OCI-LY7 (cell line): ENCODE measurements at regions not wholly inside any gene's neighbourhood (a gene's known extent, or its start where the extent isn't known, plus 50 kb on each side); places are given as distances from the start of the nearest gene placed in this dataset.

Experiments used
- BruUV-seq: library from RNA; stranded (reverse); fragments of 400-500 nt; replicated peaks from 2 replicates; lab custom pipeline; 2021; lab: Mats Ljungman, UMichigan
- CTCF ChIA-PET: fragments of 300-600 bp; sonication (Branson Sonifier 250); formaldehyde crosslinking; loops from one replicate; lab custom pipeline; 2022; ENCODE audit warnings: antibody characterized with exemption; ENCODE audit not compliant: unreplicated experiment; lab: Charles Lee
- POLR2A ChIA-PET: fragments of 300-600 bp; sonication (Branson Sonifier 250); formaldehyde crosslinking; loops from one replicate; lab custom pipeline; 2022; ENCODE audit warnings: antibody characterized with exemption; lab: Charles Lee
- DNase-seq: peaks from one replicate; pipeline ENCODE4 v3.0.0-alpha.2; 2015; ENCODE audit warnings: low spot score
- H2AFZ ChIP-seq: fragments of 200-600 bp; sonication (generic), shearing (Covaris generic); 2 replicates; pipeline ENCODE4 v1.6.1; 2014; ENCODE audit warnings: mild to moderate bottlenecking, antibody characterized with exemption, low read length, moderate library complexity
- H3K27ac ChIP-seq: fragments of 200-600 bp; sonication (generic); 2 replicates; pipeline ENCODE4 v1.5.1; 2014; ENCODE audit warnings: mixed run types, low read depth, mild to moderate bottlenecking, moderate library complexity, low read length, inconsistent platforms; ENCODE audit not compliant: poor library complexity, severe bottlenecking
- H3K36me3 ChIP-seq: fragments of 200-600 bp; sonication (generic); 2 replicates; pipeline ENCODE4 v1.6.1; 2014; ENCODE audit warnings: mild to moderate bottlenecking, antibody characterized with exemption, low read length, moderate library complexity, mixed read lengths; ENCODE audit not compliant: insufficient read depth
- H3K4me1 ChIP-seq: fragments of 200-600 bp; sonication (generic); 2 replicates; pipeline ENCODE4 v1.5.1; 2014; ENCODE audit warnings: mild to moderate bottlenecking, low read length; ENCODE audit not compliant: insufficient read depth, poor library complexity, severe bottlenecking
- H3K4me2 ChIP-seq: fragments of 200-600 bp; sonication (generic); 2 replicates; pipeline ENCODE4 v1.6.1; 2014; ENCODE audit warnings: mild to moderate bottlenecking, low read length
- H3K4me3 ChIP-seq: fragments of 200-600 bp; sonication (generic); 2 replicates; pipeline ENCODE4 v1.5.1; 2014; ENCODE audit warnings: mild to moderate bottlenecking, low read depth, low read length; ENCODE audit not compliant: poor library complexity, severe bottlenecking
- H3K79me2 ChIP-seq: fragments of 200-600 bp; sonication (generic); 2 replicates; pipeline ENCODE4 v1.6.1; 2016; ENCODE audit warnings: low read depth, mild to moderate bottlenecking, low read length, moderate library complexity, mixed read lengths; ENCODE audit not compliant: insufficient read depth
- H3K9me2 ChIP-seq: fragments of 200-600 bp; sonication (generic); 2 replicates; pipeline ENCODE4 v1.6.1; 2016; ENCODE audit warnings: mild to moderate bottlenecking, low read length, mixed read lengths; ENCODE audit not compliant: insufficient read depth
- H3K9me3 ChIP-seq: fragments of 200-600 bp; sonication (generic); 2 replicates; pipeline ENCODE4 v1.6.1; 2014; ENCODE audit warnings: mild to moderate bottlenecking, mixed run types, low read length, mixed read lengths
- H4K20me1 ChIP-seq: fragments of 200-600 bp; sonication (generic); 2 replicates; pipeline ENCODE4 v1.6.1; 2014; ENCODE audit warnings: mild to moderate bottlenecking, antibody characterized with exemption, low read length, moderate library complexity, mixed read lengths; ENCODE audit not compliant: insufficient read depth
- EZH2phosphoT487 ChIP-seq: fragments of 200-600 bp; sonication (generic); IDR thresholded peaks from 2 replicates; pipeline ENCODE4 v1.6.1; 2018; ENCODE audit warnings: low read depth, borderline replicate concordance, mild to moderate bottlenecking, mixed run types, antibody characterized with exemption, low read length, moderate library complexity, mixed read lengths
- intact Hi-C: fragments of 100-400 bp; cut with micrococcal nuclease; formaldehyde crosslinking; loops from one replicate; pipeline ENCODE4 v1.10.0; 2022; ENCODE audit not compliant: unreplicated experiment
- TF ChIP-seq, protein P1 (sequence below): fragments of 200-600 bp; sonication (generic); conservative IDR thresholded peaks from 2 replicates; pipeline ENCODE4 v1.5.1; 2014; ENCODE audit warnings: mild to moderate bottlenecking, antibody characterized with exemption, low read length, moderate library complexity, mixed read lengths

DNA sequence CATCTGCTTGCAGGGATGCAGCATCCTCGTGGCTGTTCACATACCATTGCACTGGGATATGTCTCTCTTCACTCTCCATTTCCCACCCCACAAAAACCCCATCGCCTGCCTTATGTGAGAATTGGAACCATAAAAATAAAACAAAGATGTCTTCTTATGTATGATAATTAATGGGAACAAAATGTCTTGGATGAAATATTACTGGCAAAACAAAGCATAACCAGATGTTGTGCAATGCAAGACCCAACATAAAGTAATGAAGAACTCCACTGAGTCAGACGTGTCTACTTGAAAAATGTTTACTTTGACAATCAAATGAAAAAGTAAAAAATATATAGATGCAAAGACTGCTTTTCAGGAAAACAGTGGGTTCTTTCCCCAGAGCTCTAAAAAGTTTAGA, 611.3 kb upstream of the SYT4 start:
- Histone ChIP-seq H3K9me2 (no peaks in the 10 kb centered on the region), H3K4me3 (no peak overlapping the region), H3K9me3 (no peaks in the 10 kb centered on the region), H3K4me2 (no peak overlapping the region), H4K20me1 (no peaks in the 10 kb centered on the region), H3K36me3 (no peaks in the 10 kb centered on the region), H3K4me1 (no peaks in the 10 kb centered on the region), H3K79me2 (no peaks in the 10 kb centered on the region), H3K27ac (no peak overlapping the region), H2AFZ (no peak overlapping the region)
- DNase-seq: no peak
- BruUV-seq: no TSS peak
- ChIA-PET POLR2A (no interaction called here), CTCF (no interaction called here)
- intact Hi-C loops: no loop called here
- TF ChIP-seq EZH2phosphoT487: no peak
- TF ChIP-seq, protein P1, sequence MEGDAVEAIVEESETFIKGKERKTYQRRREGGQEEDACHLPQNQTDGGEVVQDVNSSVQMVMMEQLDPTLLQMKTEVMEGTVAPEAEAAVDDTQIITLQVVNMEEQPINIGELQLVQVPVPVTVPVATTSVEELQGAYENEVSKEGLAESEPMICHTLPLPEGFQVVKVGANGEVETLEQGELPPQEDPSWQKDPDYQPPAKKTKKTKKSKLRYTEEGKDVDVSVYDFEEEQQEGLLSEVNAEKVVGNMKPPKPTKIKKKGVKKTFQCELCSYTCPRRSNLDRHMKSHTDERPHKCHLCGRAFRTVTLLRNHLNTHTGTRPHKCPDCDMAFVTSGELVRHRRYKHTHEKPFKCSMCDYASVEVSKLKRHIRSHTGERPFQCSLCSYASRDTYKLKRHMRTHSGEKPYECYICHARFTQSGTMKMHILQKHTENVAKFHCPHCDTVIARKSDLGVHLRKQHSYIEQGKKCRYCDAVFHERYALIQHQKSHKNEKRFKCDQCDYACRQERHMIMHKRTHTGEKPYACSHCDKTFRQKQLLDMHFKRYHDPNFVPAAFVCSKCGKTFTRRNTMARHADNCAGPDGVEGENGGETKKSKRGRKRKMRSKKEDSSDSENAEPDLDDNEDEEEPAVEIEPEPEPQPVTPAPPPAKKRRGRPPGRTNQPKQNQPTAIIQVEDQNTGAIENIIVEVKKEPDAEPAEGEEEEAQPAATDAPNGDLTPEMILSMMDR: no peak

DNA sequence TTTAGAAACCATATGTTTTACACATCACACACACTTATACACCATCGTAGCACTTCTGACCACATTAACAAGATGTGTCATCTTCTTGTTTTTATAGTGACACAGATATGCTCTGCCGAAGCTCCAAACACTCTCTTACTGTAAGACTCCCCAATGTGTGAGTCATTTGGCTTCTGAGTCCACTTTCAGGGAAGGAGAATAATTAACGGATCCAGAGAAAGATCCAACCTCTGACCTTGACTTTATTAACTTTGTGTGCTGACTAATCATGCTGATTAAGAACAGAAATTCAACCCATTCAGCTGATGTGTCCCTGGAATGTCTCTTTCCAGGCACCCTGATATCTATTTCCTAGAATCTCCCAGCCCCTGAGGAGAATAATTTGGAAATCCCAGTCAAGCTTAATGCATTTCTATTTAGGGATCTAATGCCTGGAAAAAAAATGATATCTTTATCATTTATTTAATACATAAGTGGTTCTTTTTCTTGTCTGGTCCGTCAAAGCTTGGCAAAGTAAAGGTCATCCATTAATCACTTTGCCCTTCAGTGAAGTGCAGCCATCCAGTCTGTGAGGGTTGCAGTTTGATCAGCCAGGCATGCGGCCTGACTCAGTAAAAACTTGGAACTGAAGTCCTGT, 615.8 kb upstream of the SYT4 start:
- no TSS peak for BruUV-seq
- no peaks in the 10 kb centered on the region for H3K4me1 ChIP-seq
- H3K4me2 ChIP-seq: no peak overlapping the region
- no peaks in the 10 kb centered on the region for H3K9me2 ChIP-seq
- no peak overlapping the region for H2AFZ ChIP-seq
- ChIA-PET POLR2A (no interaction called here), CTCF (no interaction called here)
- H4K20me1 ChIP-seq: no peaks in the 10 kb centered on the region
- H3K27ac ChIP-seq: no peak overlapping the region
- no peak overlapping the region for H3K4me3 ChIP-seq
- intact Hi-C loops: no loop called here
- no peak for DNase-seq
- TF ChIP-seq, protein P1: no peak
- TF ChIP-seq EZH2phosphoT487: no peak
- H3K9me3 ChIP-seq: no peaks in the 10 kb centered on the region
- no peaks in the 10 kb centered on the region for H3K36me3 ChIP-seq
- H3K79me2 ChIP-seq: no peaks in the 10 kb centered on the region

DNA sequence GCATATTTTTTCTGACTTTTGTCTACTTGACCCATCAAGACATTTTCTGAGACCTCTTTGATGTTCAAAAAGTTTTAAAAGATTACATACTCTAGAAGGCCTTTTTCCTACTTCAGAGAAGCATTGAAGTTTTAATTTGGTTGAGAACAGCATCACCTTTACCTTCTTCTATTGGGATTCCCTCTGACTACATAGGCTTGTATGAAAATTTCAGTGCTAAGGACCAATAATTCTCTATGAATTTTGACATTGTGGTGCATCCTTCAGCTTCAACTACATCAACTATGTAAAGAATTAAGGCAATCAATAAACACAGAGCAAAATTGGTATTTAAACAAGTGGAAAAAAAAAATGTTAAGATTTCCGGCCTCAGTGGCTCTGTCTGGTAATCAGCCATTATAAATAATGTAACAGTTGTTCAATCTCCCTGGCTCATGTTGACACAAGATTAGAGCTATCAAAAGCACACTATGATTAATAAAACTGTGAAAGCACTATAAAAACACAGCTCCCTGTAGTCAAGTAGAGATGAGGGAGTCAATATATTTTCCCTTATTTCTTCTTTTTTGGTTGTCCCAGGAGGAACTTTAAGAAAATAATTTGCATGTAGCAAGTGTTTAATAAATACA, 627.0 kb upstream of the SYT4 start:
- no peak for TF ChIP-seq EZH2phosphoT487
- TF ChIP-seq, protein P1: no peak
- no TSS peak for BruUV-seq
- intact Hi-C loops: no loop called here
- no peak for DNase-seq
- H3K27ac ChIP-seq: no peak overlapping the region
- H3K9me3 ChIP-seq: no peaks in the 10 kb centered on the region
- no peaks in the 10 kb centered on the region for H4K20me1 ChIP-seq
- H3K4me1 ChIP-seq: no peaks in the 10 kb centered on the region
- no peaks in the 10 kb centered on the region for H3K79me2 ChIP-seq
- ChIA-PET POLR2A (no interaction called here), CTCF (no interaction called here)
- no peaks in the 10 kb centered on the region for H3K9me2 ChIP-seq
- no peaks in the 10 kb centered on the region for H3K36me3 ChIP-seq
- no peak overlapping the region for H2AFZ ChIP-seq
- H3K4me2 ChIP-seq: no peak overlapping the region
- no peak overlapping the region for H3K4me3 ChIP-seq
